GM18909 (cell line): ENCODE measurements at regions not wholly inside any gene's neighbourhood (a gene's known extent, or its start where the extent isn't known, plus 50 kb on each side); places are given as distances from the start of the nearest gene placed in this dataset.

ENCODE experiments used
- ATAC-seq: cut with Tn5 transposase; IDR thresholded peaks from one replicate; pipeline ENCODE4 v1.9.1; 2021; ENCODE audit warnings: mild to moderate bottlenecking; ENCODE audit not compliant: unreplicated experiment, poor library complexity

GRCh38 chr10:44860811-44861736 lies 50.1 kb upstream of the TMEM72 start:
- no peak for ATAC-seq
